Activated CD4-positive, alpha-beta T cell treated with anti-CD3 and anti-CD28 coated beads, Interleukin-2, Interleukin-4, amounts not matched to agents 100 ng/mL and 50 ng/mL, durations not matched to agents 16 hours and 8 hours (primary cell): ENCODE measurements at regions not wholly inside any gene's neighbourhood (a gene's known extent, or its start where the extent isn't known, plus 50 kb on each side); places are given as distances from the start of the nearest gene placed in this dataset.

Experiments used
- DNase-seq: peaks from one replicate; pipeline ENCODE4 v3.0.0-alpha.2; 2020; ENCODE audit warnings: low spot score

DNA sequence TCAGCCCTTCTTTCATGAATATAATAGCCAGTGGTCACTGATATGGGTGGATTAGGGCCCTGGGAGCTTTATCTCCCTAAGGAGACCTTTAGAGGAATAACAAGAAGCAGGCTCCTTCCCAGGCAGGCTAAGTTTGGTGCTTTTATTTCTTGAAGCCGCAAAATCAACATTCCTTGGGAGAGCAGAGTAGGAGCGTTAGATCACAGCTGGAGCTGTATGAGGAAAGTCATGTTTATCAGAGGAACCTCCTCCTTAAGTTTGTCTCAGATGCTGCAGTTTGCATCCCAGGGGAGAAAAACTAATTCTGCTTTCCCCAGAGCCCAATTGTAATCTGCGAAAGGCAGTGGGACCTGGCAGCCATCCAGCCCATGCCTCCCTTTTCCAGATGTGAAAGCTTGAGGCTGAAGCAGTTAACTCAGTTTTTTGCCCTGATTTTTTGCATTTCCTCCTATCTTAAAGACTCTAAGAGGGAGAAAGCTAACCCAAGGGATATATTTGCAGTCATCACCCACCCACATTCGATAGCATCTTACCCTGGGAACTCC is 186.0 kb upstream of the FRMPD4 start:
- no peak for DNase-seq

GRCh38 chrX:11953615-11954014 is 184.7 kb upstream of the FRMPD4 start:
- DNase-seq, result no peak

DNA sequence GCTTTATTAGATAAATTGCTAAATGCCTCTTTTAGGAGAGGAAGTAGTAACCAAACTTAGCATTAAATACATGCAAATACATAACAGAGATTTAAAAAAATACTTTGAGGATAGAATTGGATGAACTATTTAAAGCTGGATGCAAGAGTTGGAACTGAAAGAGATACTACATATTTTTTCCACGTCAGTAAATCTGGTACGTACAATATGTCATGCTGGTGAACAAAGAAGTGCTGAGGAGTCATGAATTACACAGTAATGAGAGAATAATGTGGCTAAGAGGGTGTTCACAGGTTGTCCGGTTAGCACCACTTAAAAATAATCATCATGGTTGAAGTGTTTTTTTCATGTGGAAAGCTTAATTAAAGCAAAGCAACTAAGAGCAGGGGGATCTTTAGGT is 184.1 kb upstream of the FRMPD4 start:
- DNase-seq, result no peak

DNA sequence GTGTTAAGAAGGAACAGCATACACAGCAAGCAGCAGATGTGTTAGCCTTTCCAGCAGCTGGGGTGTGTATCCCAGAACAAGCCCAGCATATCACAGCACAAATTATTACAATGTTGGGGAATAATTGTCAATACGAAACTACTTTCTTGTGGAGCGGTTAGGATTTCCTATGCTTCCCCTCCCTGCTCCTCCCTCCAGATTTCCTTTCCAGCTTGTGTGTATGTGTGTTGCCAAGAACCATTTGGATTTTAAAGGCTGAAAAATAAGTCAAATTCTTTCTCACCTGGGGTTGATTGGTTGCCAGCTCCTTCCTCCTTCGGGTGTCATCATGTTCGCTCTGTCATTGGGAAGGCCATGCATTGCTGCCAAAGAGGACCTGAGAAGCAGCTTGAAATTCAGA is 178.2 kb upstream of the FRMPD4 start:
- DNase-seq, result no peak

- DNase-seq, result no peak
Measured at GRCh38 chrX:11965436-11965835, 172.8 kb upstream of the FRMPD4 start.

DNA sequence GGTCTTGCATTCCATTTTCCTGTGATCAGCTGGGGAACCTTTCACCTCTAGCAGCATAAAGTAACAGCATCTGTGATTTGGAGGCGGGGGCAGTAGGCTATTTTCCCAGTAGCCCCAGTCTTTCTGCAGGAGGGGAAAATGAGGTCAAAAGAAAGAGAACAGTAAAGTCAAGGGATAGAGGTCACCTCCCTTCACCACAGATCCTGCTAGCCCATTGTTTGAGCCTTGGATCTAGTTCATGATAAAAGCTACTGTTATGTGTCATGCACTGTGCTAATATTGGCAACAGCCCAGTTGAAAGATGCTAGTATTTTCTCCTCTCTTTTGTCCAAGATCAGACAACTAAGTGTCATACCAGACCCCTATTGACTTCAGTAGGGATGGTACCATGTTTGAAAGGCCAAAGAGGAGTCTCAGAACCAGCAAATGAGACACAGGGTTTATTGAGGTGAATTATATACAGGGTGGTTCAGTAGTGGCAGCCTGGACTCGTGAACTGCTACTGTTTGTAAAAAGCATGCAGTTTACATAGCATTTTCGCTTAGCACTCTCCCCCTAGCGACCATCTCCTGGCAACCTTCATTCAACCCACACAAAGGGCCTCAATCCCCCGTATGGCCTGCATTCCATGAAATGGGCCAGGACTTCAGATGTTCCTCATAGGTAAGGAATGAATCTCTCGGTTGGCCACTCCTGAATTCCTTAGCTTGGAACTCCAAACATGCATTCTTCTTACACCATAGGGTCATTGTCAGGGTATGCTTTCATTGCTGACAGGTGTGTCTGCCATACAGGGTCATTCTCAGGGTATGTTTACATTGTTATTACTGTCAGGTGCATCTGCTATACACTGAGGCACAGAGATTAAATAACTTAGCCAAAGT is 170.0 kb upstream of the FRMPD4 start:
- DNase-seq, result no peak

DNA sequence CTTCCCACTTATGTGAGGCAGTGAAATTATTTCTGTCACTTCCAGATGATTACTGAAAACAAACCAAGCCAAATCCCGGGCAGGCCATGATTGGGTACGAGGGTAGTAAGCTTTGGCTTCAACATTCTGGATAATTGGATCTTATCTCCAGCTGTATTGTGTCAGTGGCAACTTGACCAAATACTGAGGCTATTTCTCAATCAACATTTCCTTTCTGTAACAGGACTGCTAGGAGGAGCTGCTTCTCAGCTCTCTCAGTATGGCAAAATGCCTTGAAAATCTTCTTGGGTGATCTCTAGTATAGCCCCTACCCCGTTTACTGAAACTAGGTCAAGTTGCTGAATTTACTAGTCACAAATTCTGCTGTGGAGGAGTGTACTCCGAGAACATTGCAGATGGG is 169.3 kb upstream of the FRMPD4 start:
- DNase-seq, result no peak

DNA sequence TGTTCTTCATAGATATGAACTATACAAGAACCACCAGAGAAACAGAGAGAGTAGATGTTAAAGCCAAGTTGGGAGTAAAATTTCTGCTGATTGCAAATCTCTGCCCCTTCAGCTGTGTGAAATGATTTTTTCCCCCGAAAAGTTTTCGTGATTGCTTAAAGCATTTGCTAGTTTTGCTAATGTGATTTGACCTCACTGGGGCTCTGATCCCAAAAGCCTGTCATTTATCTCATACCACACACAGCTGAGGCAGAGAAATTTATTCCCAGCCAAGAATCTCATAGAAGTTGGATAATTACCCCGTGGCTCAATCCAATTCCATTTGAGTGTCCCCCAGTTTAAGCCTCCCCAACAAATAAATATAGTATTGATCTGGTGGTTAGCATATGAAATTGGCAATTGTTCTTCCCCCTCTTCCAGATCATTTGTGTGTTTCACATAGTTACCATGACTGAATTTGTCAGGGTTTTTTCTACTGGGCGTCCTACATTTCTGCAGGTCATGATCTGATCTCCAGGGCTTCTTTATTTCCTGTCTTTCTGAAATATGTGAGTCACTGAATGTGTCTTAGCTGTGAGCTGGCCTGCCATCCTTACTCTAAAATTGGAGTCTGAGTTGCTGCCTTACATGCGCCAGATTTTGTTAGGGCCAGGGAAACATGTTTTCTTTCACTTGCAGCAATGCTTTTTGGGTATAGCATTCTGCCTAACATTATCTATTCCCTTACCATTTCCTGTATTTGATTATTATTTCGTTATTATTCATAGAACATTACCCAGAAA is 167.5 kb upstream of the FRMPD4 start:
- no peak for DNase-seq

DNA sequence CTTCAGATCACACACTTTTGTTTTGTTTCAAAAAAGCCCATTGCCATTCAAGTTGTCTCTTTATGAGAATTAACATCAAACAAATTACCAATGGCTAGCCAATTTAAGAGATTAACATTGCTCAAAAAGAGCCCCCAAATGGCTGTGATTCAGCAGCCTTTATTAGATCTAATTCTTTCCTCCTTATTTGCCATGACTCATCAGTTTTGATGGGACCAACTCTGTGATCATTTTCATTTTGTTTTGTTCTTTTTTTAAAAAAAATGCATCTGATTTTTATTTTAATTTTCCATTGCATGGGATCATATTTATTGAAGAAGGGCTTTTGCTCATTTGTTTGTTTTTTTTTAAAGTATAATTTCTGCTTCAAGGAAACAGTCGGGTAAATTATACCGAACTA is 161.6 kb upstream of the FRMPD4 start:
- no peak for DNase-seq

GRCh38 chrX:11992271-11992670 is 146.0 kb upstream of the FRMPD4 start:
- DNase-seq, result no peak

GRCh38 chrX:11995146-11995545 is 143.1 kb upstream of the FRMPD4 start:
- no peak for DNase-seq

- DNase-seq, result no peak
Measured at GRCh38 chrX:11996810-11997209, 141.5 kb upstream of the FRMPD4 start.

GRCh38 chrX:11998944-11999343 is 139.3 kb upstream of the FRMPD4 start:
- DNase-seq, result no peak

DNA sequence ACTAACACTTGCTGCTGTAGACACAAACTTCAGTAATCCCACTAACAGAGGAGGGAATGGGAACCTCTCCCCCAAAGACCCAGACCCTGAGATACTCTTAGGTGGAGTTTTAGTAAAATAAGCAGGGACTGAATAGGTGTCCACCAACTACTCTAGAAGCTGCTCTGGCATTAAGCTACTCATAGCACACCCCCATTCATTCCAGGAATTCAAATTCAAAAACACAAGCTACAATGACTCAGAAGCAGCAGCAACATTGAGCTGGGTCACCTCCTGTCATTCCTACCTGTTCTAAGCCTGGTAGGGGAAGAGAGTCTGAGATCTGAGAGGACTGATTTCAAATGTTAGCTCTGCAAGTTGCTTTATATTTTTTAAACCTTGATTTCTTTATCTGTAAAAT is 135.4 kb upstream of the FRMPD4 start:
- no peak for DNase-seq

DNA sequence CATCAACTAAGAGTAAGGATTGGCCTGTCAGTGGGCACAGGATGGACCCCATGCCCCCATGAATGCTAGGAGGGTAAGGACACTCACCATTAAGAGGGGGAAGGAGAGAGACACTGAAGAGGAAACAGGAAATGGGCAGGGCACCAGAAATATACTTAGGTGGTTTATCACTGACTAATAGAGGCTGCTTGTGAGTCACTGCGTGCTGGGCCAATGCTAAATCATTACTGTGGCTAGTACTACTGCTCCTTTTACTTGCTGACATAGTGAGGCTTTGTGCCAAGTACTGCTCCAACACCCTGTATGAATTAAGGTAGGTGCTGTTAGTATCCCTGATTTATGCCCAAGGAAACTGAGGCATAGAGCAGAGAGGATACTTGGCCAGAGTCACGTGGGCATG is 130.4 kb upstream of the FRMPD4 start:
- DNase-seq, result peak; percentile 3

DNA sequence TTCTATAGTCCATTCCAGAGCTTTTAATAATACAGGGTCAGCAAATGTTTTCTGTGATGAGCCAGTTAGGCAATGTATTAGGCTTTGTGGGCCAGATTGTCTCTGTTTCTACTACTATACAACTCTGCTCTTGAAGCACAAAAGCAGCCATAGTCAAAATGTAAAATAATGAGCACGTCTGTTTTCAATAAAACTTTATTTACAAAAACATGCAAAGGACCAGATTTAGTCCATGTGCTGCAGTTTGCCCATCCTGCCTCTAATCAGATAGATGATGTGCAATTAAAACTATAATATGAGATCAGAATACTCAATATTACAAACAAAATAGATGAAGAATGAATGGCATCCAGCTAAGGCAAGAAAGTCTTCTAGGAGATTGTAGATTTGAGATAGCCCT is 127.8 kb upstream of the FRMPD4 start:
- no peak for DNase-seq

DNA sequence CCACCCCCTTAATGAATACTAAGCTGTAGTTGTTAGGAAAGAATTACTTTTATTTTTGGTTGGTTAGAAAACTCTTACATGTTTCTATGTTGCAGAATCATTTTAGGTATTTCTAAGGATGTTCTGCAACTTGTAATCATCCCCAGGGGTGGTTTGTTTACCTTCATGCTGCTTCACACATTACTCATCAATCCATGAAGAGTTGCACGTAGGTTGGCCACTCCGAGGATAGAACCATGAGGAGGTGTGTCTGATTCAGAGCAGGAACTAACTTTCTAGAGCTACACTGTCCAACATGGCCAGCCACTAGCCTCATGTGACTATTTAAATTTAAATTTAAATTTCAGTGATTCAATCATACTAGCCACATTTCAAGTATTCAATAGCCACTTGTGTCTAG is 127.2 kb upstream of the FRMPD4 start:
- no peak for DNase-seq

DNA sequence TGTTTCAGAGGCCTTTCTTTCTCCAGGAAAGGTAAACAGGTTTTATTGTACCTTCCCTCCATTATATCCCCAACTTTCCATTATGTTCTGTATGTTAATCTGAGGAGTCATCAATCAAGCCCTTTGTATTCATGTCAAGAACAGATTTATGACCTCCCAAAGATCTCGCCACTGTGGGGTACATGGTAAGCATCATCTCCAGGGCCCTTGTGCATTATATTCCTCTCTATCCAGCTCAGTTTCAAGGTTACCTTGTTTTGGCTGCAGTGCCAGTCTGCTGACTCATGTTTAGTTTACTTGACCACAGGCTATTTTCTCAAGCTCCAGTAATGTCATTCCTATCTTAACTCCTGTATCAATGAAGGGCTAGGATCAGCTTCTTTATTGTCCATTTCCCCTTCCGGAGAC is 125.1 kb upstream of the FRMPD4 start:
- DNase-seq, result no peak

DNA sequence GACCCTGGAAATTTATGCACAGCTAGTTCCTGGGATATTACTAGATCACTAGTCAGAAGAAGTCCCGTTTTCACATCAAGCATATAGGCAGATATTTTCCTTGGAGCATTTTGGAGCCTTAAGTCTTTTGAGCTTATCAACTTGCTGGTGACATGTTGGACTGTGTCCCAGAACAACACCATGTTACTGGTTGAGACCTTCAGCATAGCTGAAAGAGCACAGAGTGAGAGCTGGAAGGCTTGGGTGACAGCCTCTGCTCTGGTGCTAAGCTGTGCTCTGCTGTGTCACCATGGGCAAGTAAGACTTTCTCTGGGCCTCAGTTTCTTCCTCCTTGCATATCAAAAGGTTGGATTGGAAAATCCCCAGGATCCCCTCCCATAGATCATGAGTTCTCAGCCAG is 116.6 kb upstream of the FRMPD4 start:
- no peak for DNase-seq

- no peak for DNase-seq
Measured at GRCh38 chrX:12026481-12026880, 111.8 kb upstream of the FRMPD4 start.

GRCh38 chrX:12032082-12032481 is 106.2 kb upstream of the FRMPD4 start:
- no peak for DNase-seq

- no peak for DNase-seq
Measured at GRCh38 chrX:12034741-12035140, 103.5 kb upstream of the FRMPD4 start.

DNA sequence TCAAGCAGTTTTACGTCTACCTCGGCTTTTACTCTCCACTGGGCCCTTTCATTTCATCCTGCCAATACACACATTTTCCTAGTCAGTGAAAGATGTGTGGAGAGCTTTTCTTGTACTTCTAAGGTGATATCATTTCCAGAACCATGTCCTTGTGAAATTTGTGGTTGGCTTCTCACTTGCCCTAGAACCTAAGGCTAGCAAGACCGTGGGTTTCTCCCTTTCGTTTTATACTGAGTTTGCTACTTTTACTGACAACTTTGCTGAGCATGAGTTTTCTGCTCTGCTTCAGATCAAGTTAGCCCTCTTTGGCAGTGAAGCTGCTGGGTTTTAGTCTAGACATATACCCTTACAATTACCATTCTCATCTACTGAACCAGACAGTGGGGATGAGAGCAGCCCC is 95.7 kb upstream of the FRMPD4 start:
- DNase-seq, result no peak
